ENCODE measurements at regions not wholly inside any gene's neighbourhood (a gene's known extent, or its start where the extent isn't known, plus 50 kb on each side); places are given as distances from the start of the nearest gene placed in this dataset.

DNA sequence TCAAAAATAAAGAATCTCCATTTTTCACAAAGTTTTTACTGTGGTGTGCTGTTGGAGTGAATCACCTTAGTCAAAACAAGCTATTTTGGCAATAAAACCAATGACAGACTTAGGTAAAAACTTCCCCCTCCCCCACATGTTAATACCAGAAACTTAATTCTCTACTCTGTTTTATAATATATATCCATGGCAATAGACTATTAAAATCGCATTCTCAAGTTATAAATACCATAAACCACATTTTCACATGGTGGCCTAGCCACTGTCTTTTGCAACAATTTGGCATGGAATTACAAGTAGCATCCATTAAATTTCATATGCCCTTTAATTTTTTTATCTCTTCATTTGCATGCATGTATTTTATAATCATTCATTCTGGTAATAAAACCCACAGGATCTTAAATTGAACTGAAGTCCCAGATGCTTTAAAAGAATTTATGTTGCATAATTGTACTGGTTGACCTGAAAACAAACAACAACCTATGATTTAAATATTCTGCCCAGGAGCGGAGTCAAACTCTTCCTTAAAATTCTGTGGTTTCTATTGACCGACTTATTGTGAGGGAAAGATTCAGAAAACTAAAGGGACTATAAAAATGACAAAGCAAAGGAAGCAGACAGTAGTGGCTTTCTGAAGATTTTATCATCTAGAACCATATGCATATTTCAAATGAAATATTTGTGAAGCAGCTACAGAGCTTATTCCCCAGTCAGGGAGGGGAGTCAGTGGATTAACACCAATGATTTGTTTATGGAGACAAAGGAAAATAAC, 229.0 kb upstream of the TBL1XR1 start:
- H3K4me3 ChIP-seq (ENCODE audit: low read depth, low read length) = no peak overlapping the region
- DNase-seq (ENCODE audit: low read depth) = peak; percentile 84
- TF ChIP-seq, protein P1, sequence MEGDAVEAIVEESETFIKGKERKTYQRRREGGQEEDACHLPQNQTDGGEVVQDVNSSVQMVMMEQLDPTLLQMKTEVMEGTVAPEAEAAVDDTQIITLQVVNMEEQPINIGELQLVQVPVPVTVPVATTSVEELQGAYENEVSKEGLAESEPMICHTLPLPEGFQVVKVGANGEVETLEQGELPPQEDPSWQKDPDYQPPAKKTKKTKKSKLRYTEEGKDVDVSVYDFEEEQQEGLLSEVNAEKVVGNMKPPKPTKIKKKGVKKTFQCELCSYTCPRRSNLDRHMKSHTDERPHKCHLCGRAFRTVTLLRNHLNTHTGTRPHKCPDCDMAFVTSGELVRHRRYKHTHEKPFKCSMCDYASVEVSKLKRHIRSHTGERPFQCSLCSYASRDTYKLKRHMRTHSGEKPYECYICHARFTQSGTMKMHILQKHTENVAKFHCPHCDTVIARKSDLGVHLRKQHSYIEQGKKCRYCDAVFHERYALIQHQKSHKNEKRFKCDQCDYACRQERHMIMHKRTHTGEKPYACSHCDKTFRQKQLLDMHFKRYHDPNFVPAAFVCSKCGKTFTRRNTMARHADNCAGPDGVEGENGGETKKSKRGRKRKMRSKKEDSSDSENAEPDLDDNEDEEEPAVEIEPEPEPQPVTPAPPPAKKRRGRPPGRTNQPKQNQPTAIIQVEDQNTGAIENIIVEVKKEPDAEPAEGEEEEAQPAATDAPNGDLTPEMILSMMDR (IDR thresholded peaks at IDR 0.05; ENCODE audit: insufficient read depth, low read depth, low read length) = no peak

DNA sequence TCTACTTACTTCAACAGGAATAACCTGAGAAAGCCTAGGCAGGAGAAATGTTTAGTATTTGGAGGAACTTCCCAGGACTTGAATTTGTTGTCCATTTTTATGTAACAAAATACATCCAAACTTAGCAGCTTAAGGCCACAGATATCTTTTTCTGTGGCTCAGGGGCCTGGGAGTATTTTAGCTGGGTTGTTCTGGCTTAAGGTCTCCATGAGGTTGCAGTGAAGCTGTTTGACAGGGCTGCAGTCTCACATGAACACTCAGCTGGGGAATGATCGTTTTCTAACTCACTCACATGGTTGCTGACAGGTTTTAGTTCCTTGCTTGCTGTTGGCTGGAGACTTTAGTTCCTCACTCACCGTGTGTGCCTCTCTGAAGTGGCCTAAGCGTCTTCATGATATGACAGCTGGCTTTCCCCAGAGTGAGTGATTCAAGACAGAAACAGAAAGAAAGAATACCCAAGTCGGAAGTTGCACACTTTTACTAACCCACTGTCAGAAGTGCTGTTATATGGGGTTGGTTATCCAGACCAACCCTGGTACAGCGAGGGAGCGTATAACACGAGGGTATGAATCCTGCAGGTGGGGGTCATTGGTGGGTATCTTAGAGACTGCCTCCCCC, 229.7 kb upstream of the TBL1XR1 start:
- no peak for DNase-seq (ENCODE audit: low read depth)
- TF ChIP-seq, protein P1 (IDR thresholded peaks at IDR 0.05; ENCODE audit: insufficient read depth, low read depth, low read length) = no peak
- H3K4me3 ChIP-seq (ENCODE audit: low read depth, low read length) = no peak overlapping the region

- DNase-seq (ENCODE audit: low read depth) = no peak
- no peak overlapping the region for H3K4me3 ChIP-seq (ENCODE audit: low read depth, low read length)
- TF ChIP-seq, protein P1 (IDR thresholded peaks at IDR 0.05; ENCODE audit: insufficient read depth, low read depth, low read length) = no peak
Measured at GRCh38 chr3:177427540-177427939, 230.3 kb upstream of the TBL1XR1 start.

DNA sequence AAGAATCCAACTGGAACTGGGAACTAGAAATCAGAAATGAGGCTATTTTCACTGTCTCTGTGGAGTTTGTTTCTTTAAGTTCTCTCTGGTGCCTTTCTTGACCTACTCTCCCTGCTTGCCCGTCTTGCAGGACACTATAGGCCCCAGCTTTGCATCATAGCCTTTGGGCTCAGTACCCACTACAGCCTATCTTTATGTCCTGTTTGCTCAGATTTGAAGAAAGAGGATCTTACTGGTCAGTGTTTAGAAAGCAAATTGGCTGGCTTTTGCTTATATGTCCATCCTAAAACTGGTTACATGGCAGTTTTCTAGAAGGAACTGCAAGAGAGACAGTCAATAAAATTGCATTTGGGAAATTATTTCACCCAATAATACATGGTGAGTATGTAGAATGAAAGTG, 231.8 kb upstream of the TBL1XR1 start:
- no peak overlapping the region for H3K4me3 ChIP-seq (ENCODE audit: low read depth, low read length)
- DNase-seq (ENCODE audit: low read depth) = no peak
- TF ChIP-seq, protein P1 (IDR thresholded peaks at IDR 0.05; ENCODE audit: insufficient read depth, low read depth, low read length) = no peak

- TF ChIP-seq, protein P1 (IDR thresholded peaks at IDR 0.05; ENCODE audit: insufficient read depth, low read depth, low read length) = no peak
- H3K4me3 ChIP-seq (ENCODE audit: low read depth, low read length) = no peak overlapping the region
- no peak for DNase-seq (ENCODE audit: low read depth)
Measured at GRCh38 chr3:177429771-177430170, 232.5 kb upstream of the TBL1XR1 start.

DNA sequence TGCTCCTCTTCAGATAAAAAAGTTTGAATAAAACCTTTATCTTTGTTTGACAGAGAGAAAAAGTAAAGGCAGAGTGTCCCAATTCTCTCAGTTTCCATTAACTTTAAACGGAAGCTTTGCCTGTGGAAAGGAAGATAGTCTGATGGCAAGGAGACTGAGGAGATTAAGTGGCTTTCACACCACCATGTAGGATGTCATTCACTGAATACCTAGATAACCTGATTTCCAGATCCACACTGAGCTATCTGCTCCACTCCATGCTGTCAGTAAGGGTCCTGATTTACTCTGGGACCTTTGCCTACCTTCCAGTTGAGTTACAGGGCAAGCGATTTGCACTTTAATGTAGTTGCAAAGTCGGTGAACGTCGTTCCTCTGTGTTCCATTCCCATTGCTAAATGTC, 233.4 kb upstream of the TBL1XR1 start:
- no peak for DNase-seq (ENCODE audit: low read depth)
- no peak overlapping the region for H3K4me3 ChIP-seq (ENCODE audit: low read depth, low read length)
- TF ChIP-seq, protein P1 (IDR thresholded peaks at IDR 0.05; ENCODE audit: insufficient read depth, low read depth, low read length) = no peak
